GM18951 (cell line): ENCODE measurements at regions not wholly inside any gene's neighbourhood (a gene's known extent, or its start where the extent isn't known, plus 50 kb on each side); places are given as distances from the start of the nearest gene placed in this dataset.

ENCODE experiments used
- POLR2A ChIP-seq: IDR thresholded peaks from 4 replicates; pipeline ENCODE4 v1.6.1; 2011; ENCODE audit warnings: mild to moderate bottlenecking; ENCODE audit not compliant: insufficient read length, insufficient read depth; ENCODE audit errors: extremely low read depth
- in situ Hi-C: fragments of 300-500 bp; cut with MboI; formaldehyde crosslinking; loops from one replicate; pipeline ENCODE4 v1.12.0; 2022; ENCODE audit warnings: low sequenced_read_pairs, mixed read lengths, inconsistent platforms; ENCODE audit not compliant: unreplicated experiment

DNA sequence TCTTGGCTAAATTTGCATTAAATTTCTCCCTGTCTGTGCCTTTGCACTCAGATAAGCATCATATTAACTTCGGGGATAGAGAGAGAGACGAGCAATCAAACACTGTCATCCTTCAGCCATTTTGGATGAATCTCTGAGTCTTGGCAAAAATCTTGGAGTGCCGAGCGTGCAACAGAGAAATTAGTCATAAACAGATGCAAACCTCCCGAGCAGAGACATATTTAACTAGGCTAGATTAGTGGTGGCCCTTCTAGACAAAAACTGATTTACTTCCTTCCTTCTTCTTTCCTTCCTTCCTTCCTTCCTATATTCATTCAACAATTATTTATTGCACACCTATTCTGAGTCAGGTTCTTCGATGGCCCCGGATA is 114.4 kb upstream of the BLID start:
- TF ChIP-seq POLR2A: no peak
- in situ Hi-C loops: no loop called here

DNA sequence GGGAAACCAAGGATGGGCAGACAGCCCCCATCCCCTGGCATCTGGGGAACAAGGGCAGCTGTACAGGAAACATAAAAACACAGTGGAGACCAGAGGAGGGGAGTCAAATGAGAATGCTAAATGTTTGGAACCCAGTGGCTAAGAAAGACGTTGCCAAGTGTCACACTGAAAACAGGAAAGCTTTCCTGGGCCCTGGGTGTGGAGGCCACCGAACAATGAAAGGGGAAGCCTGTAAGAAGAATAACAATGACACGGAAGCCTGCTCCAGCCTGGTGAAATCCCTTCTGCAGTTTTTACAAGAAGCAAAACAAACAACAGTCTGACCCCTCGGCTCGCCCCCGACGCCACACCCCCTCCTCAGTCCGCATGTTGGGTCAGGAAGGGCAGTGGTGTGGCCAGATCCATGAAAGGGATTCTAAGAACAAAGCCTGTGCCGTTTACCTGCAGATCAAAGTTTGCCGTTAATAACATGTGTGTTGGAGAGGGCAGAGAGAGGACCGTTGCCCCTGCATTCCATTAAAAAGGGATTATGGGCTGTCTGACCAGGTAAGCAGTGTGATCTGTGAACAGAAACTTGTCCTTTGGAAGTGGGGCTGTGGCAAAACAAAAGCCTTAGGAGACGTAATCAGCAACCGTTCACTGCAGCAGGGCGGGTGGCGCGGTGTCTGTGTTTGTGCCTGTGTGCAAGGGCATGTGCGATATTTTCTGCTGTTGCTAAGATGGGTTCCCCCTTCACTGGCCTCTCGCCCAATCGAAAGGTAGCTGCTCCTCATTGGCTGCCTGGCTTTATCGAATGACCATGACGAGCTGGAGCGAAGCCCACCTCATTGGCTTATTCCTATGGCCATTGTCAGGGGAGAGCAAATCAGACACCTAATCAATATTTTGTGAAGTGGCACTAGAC is 113.7 kb upstream of the BLID start:
- in situ Hi-C loops: no loop called here
- TF ChIP-seq POLR2A: no peak

DNA sequence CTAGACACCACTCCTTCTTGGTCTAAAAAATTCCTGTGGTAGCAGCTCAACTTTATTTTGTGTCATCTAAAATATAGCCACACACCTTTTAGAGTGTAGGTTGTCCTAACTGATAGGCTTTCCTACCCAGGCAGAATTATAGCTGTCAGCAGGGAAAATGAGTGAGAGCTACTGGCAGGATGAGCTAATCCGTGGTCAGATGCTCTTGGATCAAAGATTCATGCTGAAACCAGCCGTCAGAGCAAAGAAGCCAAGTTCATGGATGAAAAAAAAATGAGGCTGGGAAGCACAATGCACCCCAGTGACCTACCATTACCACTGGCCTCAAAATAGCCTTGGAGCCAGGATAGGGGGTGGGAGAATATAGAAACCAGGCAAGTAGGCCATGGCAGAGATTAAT is 113.1 kb upstream of the BLID start:
- no peak for TF ChIP-seq POLR2A
- in situ Hi-C loops: no loop called here

DNA sequence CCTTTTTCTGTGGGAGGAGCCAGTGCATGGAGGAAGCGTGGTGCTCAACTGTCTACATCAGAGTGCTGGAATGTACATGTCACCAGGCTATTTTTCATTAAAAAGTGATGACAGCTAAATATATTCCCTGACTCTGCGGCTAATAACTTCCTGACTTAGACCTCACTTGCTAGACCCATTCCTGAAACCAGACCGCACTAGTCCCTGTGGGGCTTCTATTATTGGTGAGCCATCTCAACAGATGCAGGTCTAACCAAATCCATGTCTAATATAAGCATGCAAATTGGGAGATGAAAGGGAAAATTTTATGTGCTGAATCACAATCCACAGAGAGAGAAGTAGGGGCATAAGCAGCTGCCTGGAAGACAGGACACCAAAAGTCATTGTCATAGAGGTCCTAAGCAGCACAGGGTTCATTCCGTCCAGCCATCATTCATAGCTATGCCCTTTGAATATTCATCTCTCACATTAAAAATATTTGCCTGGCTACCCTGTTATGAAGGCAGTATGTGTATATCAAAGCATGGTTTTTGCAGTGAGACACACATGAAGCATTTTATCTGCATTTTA is 110.9 kb upstream of the BLID start:
- no peak for TF ChIP-seq POLR2A
- in situ Hi-C loops: no loop called here

DNA sequence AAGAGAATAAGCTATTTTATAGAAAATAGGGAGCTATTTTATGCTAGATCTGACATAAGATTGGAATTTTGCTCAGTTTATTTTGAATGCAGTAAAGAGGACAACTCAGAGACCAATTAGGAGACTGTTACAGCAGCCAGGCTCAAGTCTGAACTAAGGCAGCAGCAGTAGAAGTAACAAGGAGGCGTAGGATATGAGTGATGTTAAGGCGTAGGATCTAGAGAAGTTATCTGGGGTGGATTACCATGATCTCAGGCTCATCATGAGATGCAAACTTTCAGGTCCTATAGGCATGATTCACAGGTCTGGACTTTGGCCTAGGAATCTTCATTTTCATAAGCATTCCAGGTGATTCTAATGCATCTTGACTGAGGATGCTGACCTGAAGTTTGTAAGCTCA is 108.9 kb upstream of the BLID start:
- no peak for TF ChIP-seq POLR2A
- in situ Hi-C loops: no loop called here

DNA sequence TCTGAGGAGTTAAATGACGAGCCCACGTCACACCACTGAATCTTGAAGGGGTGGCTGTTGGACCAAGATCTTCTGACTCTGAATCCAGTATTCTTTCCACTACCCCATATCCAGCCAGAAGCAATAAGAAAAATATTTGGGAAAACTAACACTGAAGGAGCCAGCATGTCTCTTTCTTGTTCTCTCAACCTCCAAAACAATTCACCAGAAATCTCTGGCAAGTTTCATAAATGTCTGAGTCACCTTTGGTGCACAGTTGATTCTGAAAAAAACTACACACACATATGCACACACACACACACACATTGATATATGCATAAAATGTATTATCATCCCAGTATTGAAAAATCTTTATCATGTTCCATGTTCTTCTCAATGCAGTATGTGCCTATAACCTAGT is 104.3 kb upstream of the BLID start:
- in situ Hi-C loops: no loop called here
- no peak for TF ChIP-seq POLR2A

DNA sequence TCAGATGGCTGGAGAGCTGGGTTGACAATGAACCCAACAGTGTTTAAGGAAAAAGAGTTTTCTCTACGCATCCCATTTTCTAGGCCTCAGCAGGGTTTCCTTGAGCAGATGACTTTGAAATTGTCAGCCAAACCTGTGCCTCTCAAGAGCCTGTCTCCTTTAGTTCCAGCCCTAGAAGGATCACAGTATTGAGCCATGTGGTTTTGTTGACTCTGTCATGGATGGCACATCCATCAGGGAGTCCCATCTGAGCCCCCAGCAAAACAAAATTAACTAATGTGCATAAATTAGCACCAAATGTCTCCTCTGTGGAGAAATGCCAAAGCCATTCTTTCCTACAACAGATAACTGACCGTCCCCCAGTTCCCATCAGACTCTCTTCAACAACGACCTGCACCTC is 103.8 kb upstream of the BLID start:
- TF ChIP-seq POLR2A: no peak
- in situ Hi-C loops: no loop called here

DNA sequence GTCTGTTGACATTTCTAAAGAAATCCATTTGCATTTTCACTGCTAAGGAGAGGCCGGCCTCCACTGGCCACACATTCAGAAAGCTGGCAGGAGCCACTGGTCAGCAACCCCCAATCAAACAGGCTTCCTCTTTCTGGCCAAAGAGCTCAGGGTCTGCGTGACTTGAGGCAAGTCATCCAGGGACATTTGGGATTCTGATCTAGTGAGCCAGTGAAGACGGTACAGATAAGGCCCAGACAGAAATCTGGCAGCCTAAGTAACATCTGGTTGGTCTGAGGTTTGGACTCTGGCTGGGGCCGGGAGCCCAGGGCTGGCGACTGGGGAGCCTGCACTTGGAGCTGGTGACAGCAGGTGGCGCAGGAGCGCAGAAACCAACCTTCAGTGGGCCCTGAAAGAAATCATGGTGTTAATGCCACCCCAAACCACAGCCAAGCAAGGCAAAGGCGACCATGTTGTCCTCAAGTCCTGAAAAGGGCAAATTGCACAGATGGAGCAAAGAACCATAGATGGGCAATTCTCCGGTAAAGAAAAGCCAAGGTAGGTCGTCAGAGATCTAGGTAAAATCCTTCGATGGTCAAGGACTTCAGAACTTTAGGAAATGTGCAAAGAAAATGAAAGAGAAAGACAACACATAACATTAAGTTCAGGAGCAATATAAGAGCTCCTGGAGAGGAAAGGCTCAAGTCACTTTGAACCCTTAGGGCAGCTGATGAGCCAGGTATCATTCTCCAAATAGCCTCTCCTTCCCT is 99.4 kb upstream of the BLID start:
- in situ Hi-C loops: no loop called here
- no peak for TF ChIP-seq POLR2A

DNA sequence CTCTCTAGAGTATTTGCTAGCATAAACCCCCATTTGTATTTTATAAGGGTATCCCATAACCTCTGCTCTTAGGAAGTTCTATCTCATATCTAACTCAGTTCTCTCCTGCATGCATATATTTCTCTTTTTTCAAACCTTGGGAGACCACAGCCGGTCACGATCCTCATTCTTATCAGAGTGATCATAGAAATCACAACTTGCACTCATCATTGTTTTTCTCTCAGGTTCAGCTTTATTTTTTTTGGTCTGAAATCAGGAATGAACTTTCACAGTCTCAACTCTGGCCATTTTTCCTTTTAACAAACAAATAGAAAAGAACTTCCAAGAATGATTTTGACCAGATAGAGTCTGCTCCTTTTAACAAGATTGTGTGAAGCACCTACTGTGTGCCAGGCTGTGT is 98.6 kb upstream of the BLID start:
- in situ Hi-C loops: loop anchor here (5.0 kb wide), 1 partner anchor 288 kb away; no protein-coding TSS in a partner anchor
- no peak for TF ChIP-seq POLR2A

DNA sequence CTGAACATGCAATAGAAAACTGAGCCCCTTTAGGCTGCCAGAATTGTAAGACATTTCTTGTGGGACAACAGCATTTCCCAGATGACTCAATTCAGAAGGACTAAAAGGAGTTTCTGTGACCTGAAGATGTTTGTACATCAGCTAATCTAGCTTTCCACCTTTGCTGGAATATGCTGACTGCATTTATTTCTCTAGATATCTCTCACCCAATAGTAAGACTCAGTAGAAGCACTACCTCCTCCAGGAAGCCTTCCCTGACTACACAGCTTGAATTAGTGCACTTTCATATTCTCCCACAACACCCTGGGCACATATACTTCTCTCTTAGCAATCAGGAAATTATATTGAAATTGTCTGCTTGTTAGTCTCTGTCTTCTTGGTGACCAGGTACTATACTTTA is 98.1 kb upstream of the BLID start:
- in situ Hi-C loops: loop anchor here (5.0 kb wide), 1 partner anchor 288 kb away; no protein-coding TSS in a partner anchor
- no peak for TF ChIP-seq POLR2A

DNA sequence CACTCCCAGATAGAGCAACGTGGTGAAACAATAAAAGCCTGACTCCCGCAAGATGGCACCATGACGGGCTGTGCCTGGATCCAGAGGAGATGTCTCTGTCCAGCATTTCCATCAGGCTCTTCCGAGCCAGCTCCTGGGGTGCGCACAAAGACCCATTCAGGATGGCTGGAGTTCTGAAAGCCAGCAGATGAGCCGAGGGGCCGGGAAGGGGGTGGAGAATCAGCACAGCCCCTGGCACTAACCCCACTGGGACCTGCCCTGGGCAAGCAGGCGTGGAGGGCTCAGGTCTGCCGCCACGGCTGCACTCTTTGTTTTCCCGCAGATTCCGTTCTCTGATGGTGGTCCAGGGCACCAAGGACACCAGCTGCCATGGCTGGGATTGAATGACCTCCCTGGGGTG is 97.2 kb upstream of the BLID start:
- in situ Hi-C loops: loop anchor here (5.0 kb wide), 1 partner anchor 289 kb away; no protein-coding TSS in a partner anchor
- TF ChIP-seq POLR2A: no peak

DNA sequence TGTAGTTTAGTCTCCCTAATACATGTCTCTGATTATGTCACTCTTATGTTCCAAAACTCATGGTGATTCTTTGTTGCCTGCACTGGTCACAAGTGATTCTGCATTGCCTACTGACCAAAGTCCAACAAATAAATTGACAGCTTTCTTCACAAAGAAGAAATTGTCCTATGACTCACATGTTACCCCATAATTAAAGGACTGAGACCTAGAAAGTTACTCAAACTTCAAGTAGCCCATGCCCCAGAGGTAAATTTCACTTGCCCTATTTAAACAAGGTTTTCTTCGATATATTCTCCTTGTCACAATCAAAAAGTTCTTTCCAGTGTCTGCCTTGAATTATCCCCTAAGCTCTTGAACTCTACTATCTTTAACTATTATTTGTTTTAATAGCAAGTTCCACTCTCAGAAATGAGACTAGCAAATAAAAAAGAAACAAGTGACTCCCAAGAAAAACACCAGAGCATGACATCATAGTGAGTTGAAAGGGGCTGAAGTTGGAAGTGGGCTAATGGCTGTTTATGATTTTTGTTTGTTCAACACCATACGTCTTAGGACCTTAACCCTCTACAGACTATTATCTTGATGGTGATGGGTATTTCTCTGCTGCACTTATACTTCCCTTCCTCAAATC is 94.5 kb upstream of the BLID start:
- in situ Hi-C loops: loop anchor here (5.0 kb wide), 1 partner anchor 292 kb away; no protein-coding TSS in a partner anchor
- no peak for TF ChIP-seq POLR2A

DNA sequence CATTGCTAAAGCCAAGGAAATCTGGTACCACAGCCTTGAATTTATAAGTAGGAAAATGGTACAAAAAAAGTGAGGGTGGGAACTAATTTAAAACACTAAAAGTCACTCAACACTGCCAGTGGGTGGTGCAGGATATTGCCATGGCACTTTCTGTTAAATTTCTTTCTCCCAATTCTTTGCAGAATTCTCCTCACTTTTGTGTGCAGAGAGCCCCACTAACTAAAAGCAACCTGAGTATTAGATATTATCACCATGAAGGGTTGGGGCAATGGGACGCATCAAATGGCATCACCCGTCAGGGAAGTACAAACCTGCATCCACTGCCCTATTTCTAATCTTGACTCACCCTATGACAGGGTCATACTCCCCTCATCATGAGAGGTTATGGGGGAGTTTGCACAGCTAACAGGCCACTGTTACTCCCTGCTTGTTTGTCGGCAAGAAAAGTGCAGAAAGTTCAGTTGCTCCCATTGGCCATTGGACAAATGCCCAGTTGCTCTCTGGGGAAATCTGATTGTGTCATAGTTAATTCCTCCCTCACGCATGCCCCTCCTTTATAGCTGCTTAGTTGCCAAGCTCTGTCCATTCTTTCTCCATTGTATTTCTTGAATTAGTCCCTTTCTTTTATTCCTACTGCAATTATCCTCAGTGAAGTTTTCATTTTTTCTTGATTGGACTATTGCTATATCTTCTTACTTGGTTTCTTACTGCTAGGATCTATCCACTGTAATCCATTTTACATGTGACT is 93.8 kb upstream of the BLID start:
- in situ Hi-C loops: loop anchor here (5.0 to 10.0 kb wide), 2 partner anchors 293 to 555 kb away; no protein-coding TSS in a partner anchor
- no peak for TF ChIP-seq POLR2A
